GM06990 (cell line): ENCODE measurements at regions not wholly inside any gene's neighbourhood (a gene's known extent, or its start where the extent isn't known, plus 50 kb on each side); places are given as distances from the start of the nearest gene placed in this dataset.

ENCODE experiments used
- DNase-seq: peaks from one replicate; pipeline ENCODE4 v3.0.0-alpha.2; 2011; ENCODE audit not compliant: insufficient read length; ENCODE audit errors: extremely low read depth
- H3K27me3 ChIP-seq: replicated peaks from 2 replicates; pipeline ENCODE4 v1.6.0; 2011; ENCODE audit warnings: low read length; ENCODE audit not compliant: control insufficient read depth, insufficient read depth
- H3K36me3 ChIP-seq: 2 replicates; pipeline ENCODE4 v1.5.1; 2011; ENCODE audit warnings: low read length; ENCODE audit not compliant: control insufficient read depth, insufficient read depth
- H3K4me3 ChIP-seq: replicated peaks from 2 replicates; pipeline ENCODE4 v1.5.1; 2011; ENCODE audit warnings: low read depth, mild to moderate bottlenecking, control low read depth, low read length
- TF ChIP-seq, protein P1 (sequence below): IDR thresholded peaks from 2 replicates; pipeline ENCODE4 v1.5.1; 2011; ENCODE audit warnings: low read length, control low read depth, mild to moderate bottlenecking, inconsistent platforms; ENCODE audit not compliant: insufficient read depth, poor library complexity, severe bottlenecking

DNA sequence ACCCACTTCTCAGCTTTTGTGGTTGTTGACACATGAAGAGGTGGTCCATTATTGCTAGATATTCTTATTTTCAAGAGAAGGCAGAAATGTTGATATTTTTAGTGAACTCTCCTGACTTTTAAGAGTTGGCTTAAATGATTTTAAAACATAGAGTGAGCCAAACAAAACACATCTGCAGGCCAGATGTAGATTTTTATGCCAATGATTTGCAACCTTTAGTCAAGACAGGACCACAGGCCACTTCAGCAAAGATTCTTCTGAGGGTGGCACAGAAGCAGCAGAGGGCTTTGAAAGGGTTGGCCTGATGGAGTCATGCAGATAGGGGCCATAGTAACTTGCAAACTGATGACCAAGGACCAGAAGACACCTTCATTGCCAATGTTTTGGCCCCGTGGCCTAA lies 276.5 kb upstream of the P2RY1 start:
- DNase-seq, result no peak
- TF ChIP-seq, protein P1, sequence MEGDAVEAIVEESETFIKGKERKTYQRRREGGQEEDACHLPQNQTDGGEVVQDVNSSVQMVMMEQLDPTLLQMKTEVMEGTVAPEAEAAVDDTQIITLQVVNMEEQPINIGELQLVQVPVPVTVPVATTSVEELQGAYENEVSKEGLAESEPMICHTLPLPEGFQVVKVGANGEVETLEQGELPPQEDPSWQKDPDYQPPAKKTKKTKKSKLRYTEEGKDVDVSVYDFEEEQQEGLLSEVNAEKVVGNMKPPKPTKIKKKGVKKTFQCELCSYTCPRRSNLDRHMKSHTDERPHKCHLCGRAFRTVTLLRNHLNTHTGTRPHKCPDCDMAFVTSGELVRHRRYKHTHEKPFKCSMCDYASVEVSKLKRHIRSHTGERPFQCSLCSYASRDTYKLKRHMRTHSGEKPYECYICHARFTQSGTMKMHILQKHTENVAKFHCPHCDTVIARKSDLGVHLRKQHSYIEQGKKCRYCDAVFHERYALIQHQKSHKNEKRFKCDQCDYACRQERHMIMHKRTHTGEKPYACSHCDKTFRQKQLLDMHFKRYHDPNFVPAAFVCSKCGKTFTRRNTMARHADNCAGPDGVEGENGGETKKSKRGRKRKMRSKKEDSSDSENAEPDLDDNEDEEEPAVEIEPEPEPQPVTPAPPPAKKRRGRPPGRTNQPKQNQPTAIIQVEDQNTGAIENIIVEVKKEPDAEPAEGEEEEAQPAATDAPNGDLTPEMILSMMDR, result no peak
- Histone ChIP-seq H3K27me3 (no peaks in the 10 kb centered on the region; the same call in 1 of the 2 replicates), H3K36me3 (no peaks in the 10 kb centered on the region), H3K4me3 (no peak overlapping the region)

DNA sequence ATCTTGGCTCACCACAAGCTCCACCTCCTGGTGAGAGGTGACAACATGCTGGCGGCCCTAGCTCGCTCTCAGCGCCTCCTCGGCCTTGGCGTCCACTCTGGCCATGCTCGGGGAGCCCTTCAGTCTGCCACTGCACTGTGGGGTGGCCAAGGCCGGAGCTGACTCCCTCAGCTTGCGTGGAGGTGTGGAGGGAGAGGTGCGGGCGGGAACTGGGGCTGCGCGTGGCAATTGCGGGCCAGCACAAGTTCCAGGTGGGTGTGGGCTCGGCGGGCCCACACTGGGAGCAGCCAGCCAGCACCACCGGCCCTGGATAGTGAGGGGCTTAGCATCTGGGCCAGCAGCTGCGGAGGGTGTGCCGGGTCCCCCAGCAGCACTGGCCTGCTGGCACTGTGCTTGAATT lies 275.7 kb upstream of the P2RY1 start:
- TF ChIP-seq, protein P1, result no peak
- Histone ChIP-seq H3K36me3 (no peaks in the 10 kb centered on the region), H3K4me3 (no peak overlapping the region), H3K27me3 (no peaks in the 10 kb centered on the region)
- DNase-seq, result no peak

DNA sequence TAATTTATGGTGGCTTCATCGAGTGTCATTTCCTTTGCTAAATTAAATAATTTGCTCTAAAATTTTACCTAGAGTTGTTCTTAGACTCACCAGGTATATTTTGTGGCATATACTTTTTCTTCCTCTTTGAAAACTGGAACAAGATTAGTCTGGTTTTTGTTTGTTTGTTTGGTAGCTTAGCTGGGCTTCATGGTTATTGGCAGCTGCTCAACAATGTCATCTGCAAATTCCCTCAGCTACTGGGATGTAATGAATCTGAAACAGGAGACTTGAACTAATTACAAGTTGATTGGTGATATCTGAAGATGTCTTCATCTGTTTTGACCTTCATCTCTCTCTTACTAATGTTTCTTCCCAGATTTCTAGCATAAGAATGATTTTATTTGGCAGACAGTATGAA lies 270.5 kb upstream of the P2RY1 start:
- no peak overlapping the region for H3K4me3 ChIP-seq
- DNase-seq, result no peak
- H3K36me3 ChIP-seq, result no peaks in the 10 kb centered on the region
- TF ChIP-seq, protein P1, result no peak
- H3K27me3 ChIP-seq, result no peaks in the 10 kb centered on the region

DNA sequence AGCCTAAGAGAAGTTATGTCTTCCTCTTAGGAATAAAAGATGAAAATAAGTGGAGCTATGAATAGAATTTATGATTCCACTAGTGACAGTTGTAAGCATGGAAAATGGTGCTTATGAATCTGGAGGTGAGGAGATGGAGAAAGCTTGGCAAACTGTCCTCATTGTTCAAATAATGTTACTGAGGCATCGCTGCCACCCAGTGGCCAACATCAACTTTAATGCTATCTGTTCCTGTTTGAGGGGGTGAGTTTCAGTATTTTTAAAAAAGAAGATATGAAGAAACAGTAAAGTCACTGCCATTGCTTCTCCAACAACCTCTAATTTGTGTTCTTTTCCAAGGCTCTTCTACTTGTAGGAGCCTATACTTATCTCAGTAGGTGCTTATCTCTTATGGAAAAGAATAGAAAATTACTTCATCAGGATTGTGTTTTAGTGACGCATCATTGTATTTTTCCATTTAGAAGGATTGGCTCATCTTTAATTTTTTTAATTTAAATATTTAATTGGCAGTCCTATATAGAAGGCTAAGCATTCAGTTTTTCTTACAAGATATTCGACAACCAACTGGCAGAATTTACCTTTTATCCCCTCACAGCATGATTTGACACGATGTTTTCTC lies 260.4 kb upstream of the P2RY1 start:
- DNase-seq, result no peak
- no peak overlapping the region for H3K4me3 ChIP-seq
- no peaks in the 10 kb centered on the region for H3K27me3 ChIP-seq
- TF ChIP-seq, protein P1, result peak; percentile 57
- H3K36me3 ChIP-seq, result no peaks in the 10 kb centered on the region

DNA sequence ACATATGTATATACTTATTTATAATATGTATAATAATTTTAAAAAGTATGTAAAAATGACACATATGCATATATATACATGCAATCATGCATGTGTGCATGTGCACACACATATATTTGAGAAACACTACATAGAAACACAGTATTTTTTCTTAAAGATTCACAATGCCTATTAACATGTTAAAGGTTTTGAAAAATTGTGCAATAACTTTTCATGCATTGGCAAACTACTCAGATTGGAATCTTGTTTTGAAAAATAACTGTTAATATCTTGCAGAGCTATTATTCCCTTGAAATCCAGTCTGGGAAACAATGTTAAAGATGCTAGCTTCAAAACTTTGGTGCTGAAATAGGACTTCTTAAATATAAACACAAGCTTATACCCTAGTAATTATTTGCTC lies 256.2 kb upstream of the P2RY1 start:
- no peak for DNase-seq
- no peaks in the 10 kb centered on the region for H3K27me3 ChIP-seq
- no peaks in the 10 kb centered on the region for H3K36me3 ChIP-seq
- TF ChIP-seq, protein P1, result no peak
- H3K4me3 ChIP-seq, result no peak overlapping the region

DNA sequence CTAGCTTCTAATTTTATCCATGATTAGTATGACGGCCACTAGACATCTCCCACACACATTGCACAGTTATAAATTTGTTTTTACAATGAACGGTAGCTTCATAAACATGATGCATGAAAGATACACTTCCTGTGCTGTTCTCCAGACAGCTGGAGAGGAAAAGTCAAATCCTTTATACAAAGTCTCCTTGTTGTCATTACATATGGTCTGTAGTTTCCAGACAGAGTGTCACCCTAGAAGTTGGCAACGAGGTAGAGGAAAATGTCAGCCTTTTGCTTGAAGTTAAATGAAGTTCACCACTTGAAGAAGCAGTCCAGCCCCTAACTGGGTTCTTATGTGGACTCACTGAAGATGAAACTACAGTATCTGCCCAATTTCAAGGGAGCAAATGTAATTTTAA lies 253.0 kb upstream of the P2RY1 start:
- no peaks in the 10 kb centered on the region for H3K36me3 ChIP-seq
- TF ChIP-seq, protein P1, result no peak
- H3K4me3 ChIP-seq, result no peak overlapping the region
- DNase-seq, result no peak
- H3K27me3 ChIP-seq, result no peaks in the 10 kb centered on the region
